H9 (cell line): ENCODE measurements at regions not wholly inside any gene's neighbourhood (a gene's known extent, or its start where the extent isn't known, plus 50 kb on each side); places are given as distances from the start of the nearest gene placed in this dataset.

Experiments used
- DNase-seq: peaks from one replicate; pipeline ENCODE4 v3.0.0-alpha.2; 2017
- H2AFZ ChIP-seq: one replicate; pipeline ENCODE4 v1.6.1; 2013; ENCODE audit warnings: mild to moderate bottlenecking, low read length, control low read depth, moderate library complexity
- H2AK5ac ChIP-seq: 2 replicates; pipeline ENCODE4 v1.6.1; 2013; ENCODE audit warnings: low read length, control low read depth, mixed read lengths; ENCODE audit not compliant: insufficient read length
- H2BK120ac ChIP-seq: one replicate; pipeline ENCODE4 v1.6.1; 2013; ENCODE audit warnings: low read depth, mild to moderate bottlenecking, low read length, control low read depth, inconsistent platforms; ENCODE audit not compliant: poor library complexity, severe bottlenecking
- H2BK12ac ChIP-seq: 2 replicates; pipeline ENCODE4 v1.6.1; 2013; ENCODE audit warnings: low read length, control low read depth, mixed read lengths, low read depth; ENCODE audit not compliant: insufficient read length
- H2BK15ac ChIP-seq: 2 replicates; pipeline ENCODE4 v1.6.1; 2013; ENCODE audit warnings: low read depth, low read length, control low read depth
- H2BK20ac ChIP-seq: one replicate; pipeline ENCODE4 v1.6.1; 2013; ENCODE audit warnings: low read depth, mild to moderate bottlenecking, low read length, control low read depth, inconsistent platforms; ENCODE audit not compliant: poor library complexity, severe bottlenecking
- H2BK5ac ChIP-seq: 2 replicates; pipeline ENCODE4 v1.6.1; 2013; ENCODE audit warnings: low read length, control low read depth, mixed read lengths; ENCODE audit not compliant: insufficient read length
- H3K14ac ChIP-seq: 2 replicates; pipeline ENCODE4 v1.6.1; 2013; ENCODE audit warnings: low read length, control low read depth; ENCODE audit not compliant: insufficient read depth
- H3K18ac ChIP-seq: 2 replicates; pipeline ENCODE4 v1.6.1; 2013; ENCODE audit warnings: low read depth, mild to moderate bottlenecking, mixed read lengths, low read length, control low read depth; ENCODE audit not compliant: insufficient read length
- H3K23ac ChIP-seq: 2 replicates; pipeline ENCODE4 v1.6.1; 2013; ENCODE audit warnings: low read length, control low read depth, mixed read lengths, low read depth; ENCODE audit not compliant: insufficient read length
- H3K23me2 ChIP-seq: 2 replicates; pipeline ENCODE4 v1.6.1; 2013; ENCODE audit warnings: low read depth, mild to moderate bottlenecking, mixed read lengths, low read length, control low read depth; ENCODE audit not compliant: insufficient read length, poor library complexity, severe bottlenecking
- H3K27ac ChIP-seq: 2 replicates; pipeline ENCODE4 v1.5.1; 2013; ENCODE audit warnings: low read length, control low read depth, mixed read lengths, low read depth; ENCODE audit not compliant: insufficient read length
- H3K27me3 ChIP-seq: 2 replicates; pipeline ENCODE4 v1.6.1; 2013; ENCODE audit warnings: low read length, control low read depth, inconsistent platforms; ENCODE audit not compliant: insufficient read depth
- H3K4ac ChIP-seq: 2 replicates; pipeline ENCODE4 v1.6.1; 2013; ENCODE audit warnings: low read depth, mild to moderate bottlenecking, control low read depth, inconsistent platforms, low read length, moderate library complexity
- H3K4me1 ChIP-seq: 2 replicates; pipeline ENCODE4 v1.6.1; 2013; ENCODE audit warnings: low read length, control low read depth, inconsistent platforms; ENCODE audit not compliant: insufficient read depth
- H3K4me2 ChIP-seq: 2 replicates; pipeline ENCODE4 v1.6.1; 2013; ENCODE audit warnings: low read length, control low read depth, mixed read lengths; ENCODE audit not compliant: insufficient read length, insufficient read depth
- H3K56ac ChIP-seq: 2 replicates; pipeline ENCODE4 v1.6.1; 2013; ENCODE audit warnings: low read depth, mild to moderate bottlenecking, mixed read lengths, low read length, control low read depth; ENCODE audit not compliant: insufficient read length
- H3K79me1 ChIP-seq: 2 replicates; pipeline ENCODE4 v1.6.1; 2013; ENCODE audit warnings: low read depth, mild to moderate bottlenecking, moderate library complexity, low read length, control low read depth, inconsistent platforms; ENCODE audit not compliant: insufficient read depth, poor library complexity, severe bottlenecking
- H3K79me2 ChIP-seq: 2 replicates; pipeline ENCODE4 v1.6.1; 2013; ENCODE audit warnings: low read length, control low read depth, inconsistent platforms; ENCODE audit not compliant: insufficient read depth
- H3K9ac ChIP-seq: 2 replicates; pipeline ENCODE4 v1.6.1; 2013; ENCODE audit warnings: low read length, control low read depth, mixed read lengths; ENCODE audit not compliant: insufficient read length; ENCODE audit errors: extremely low read depth
- H3K9me3 ChIP-seq: one replicate; pipeline ENCODE4 v1.6.1; 2013; ENCODE audit warnings: low read depth, low read length, inconsistent platforms; ENCODE audit not compliant: control insufficient read depth
- H3T11ph ChIP-seq: one replicate; pipeline ENCODE4 v1.6.1; 2013; ENCODE audit warnings: mild to moderate bottlenecking, low read length, control low read depth, inconsistent platforms
- H4K20me1 ChIP-seq: one replicate; pipeline ENCODE4 v1.6.1; 2013; ENCODE audit not compliant: control insufficient read depth, insufficient read length, insufficient read depth
- H4K5ac ChIP-seq: 2 replicates; pipeline ENCODE4 v1.6.1; 2013; ENCODE audit warnings: low read depth, mild to moderate bottlenecking, mixed read lengths, low read length, control low read depth; ENCODE audit not compliant: insufficient read length
- H4K8ac ChIP-seq: replicated peaks from 2 replicates; pipeline ENCODE4 v1.6.1; 2013; ENCODE audit warnings: low read length, control low read depth, mixed read lengths, low read depth; ENCODE audit not compliant: insufficient read length
- H4K91ac ChIP-seq: 2 replicates; pipeline ENCODE4 v1.6.1; 2013; ENCODE audit warnings: low read depth, mild to moderate bottlenecking, moderate library complexity, mixed read lengths, low read length, control low read depth; ENCODE audit not compliant: insufficient read length
- H3K27ac Mint-ChIP-seq, 3 experiments: 2 replicates in 2 of 3; 3 replicates in 1 of 3; pipeline ENCODE4 v1.8.0; 2020 to 2021; ENCODE audit warnings: mixed read lengths in 3 of 3, mild to moderate bottlenecking in 1 of 3, moderate library complexity in 1 of 3
- H3K27me3 Mint-ChIP-seq: 2 replicates; pipeline ENCODE4 v1.8.0; 2021; ENCODE audit warnings: low read depth, mild to moderate bottlenecking, moderate library complexity, mixed read lengths
- H3K36me3 Mint-ChIP-seq, 3 experiments: 2 replicates in 2 of 3; 3 replicates in 1 of 3; pipeline ENCODE4 v1.8.0; 2020 to 2021; ENCODE audit warnings: low read depth in 3 of 3, mixed read lengths in 3 of 3; ENCODE audit not compliant: insufficient read depth in 1 of 3
- H3K4me1 Mint-ChIP-seq, 2 experiments: 2 replicates each; pipeline ENCODE4 v1.8.0; 2020; ENCODE audit warnings: mixed read lengths in 2 of 2
- H3K4me3 Mint-ChIP-seq, 2 experiments: 2 replicates in 1 of 2; 3 replicates in 1 of 2; pipeline ENCODE4 v1.8.0; 2020 to 2021; ENCODE audit warnings: mild to moderate bottlenecking in 2 of 2, mixed read lengths in 2 of 2, moderate library complexity in 1 of 2
- H3K9me3 Mint-ChIP-seq, 2 experiments: 2 replicates in 1 of 2; 3 replicates in 1 of 2; pipeline ENCODE4 v1.8.0; 2020; ENCODE audit warnings: mild to moderate bottlenecking in 2 of 2, mixed read lengths in 2 of 2, moderate library complexity in 1 of 2
- CTCF ChIP-seq: fragments of 200-600 bp; sonication (generic); conservative IDR thresholded peaks from 3 replicates; pipeline ENCODE4 v1.8.0; 2021; ENCODE audit warnings: antibody characterized with exemption, mild to moderate bottlenecking
- WGBS: extraction: QIAGEN DNeasy Blood & Tissue Kit; methylation state at CpG from one replicate; pipeline ENCODE4 v1.1.7; 2013; ENCODE audit warnings: missing lambda C conversion rate, low lambda C conversion rate, mixed read lengths; ENCODE audit not compliant: insufficient read length; ENCODE audit errors: extremely low coverage; 5-methylcytosine and 5-hydroxymethylcytosine counted together

GRCh38 chr11:109798521-109798920 is 294.7 kb upstream of the ZC3H12C start:
- Histone ChIP-seq H2BK15ac (no peak overlapping the region), H2BK120ac (no peak overlapping the region), H3K79me2 (no peaks in the 10 kb centered on the region), H3K4me1 (no peaks in the 10 kb centered on the region), H4K5ac (no peak overlapping the region), H3K23ac (no peak overlapping the region), H3K4me2 (no peak overlapping the region), H3K27ac (no peak overlapping the region), H3K9me3 (no peaks in the 10 kb centered on the region), H3K14ac (no peak overlapping the region), H4K91ac (no peak overlapping the region), H3K4ac (no peak overlapping the region), H2BK20ac (no peak overlapping the region), H3K27me3 (no peaks in the 10 kb centered on the region), H4K20me1 (no peaks in the 10 kb centered on the region), H3K9ac (no peak overlapping the region), H2BK5ac (no peak overlapping the region), H3T11ph (no peak overlapping the region), H3K56ac (no peak overlapping the region), H2AK5ac (no peak overlapping the region), H3K18ac (no peak overlapping the region), H3K23me2 (no peaks in the 10 kb centered on the region), H2BK12ac (no peak overlapping the region), H4K8ac (no peak overlapping the region), H3K79me1 (no peaks in the 10 kb centered on the region), H2AFZ (no peak overlapping the region)
- TF ChIP-seq CTCF: no peak
- no peaks in the 10 kb centered on the region for H3K9me3 Mint-ChIP-seq
- no peak overlapping the region for H3K4me3 Mint-ChIP-seq
- no peaks in the 10 kb centered on the region for H3K4me1 Mint-ChIP-seq
- DNase-seq: no peak
- no peaks in the 10 kb centered on the region for H3K36me3 Mint-ChIP-seq
- H3K27ac Mint-ChIP-seq: no peak overlapping the region
- no peaks in the 10 kb centered on the region for H3K27me3 Mint-ChIP-seq
- WGBS: no CpG with 5 or more reads among the region's 1 CpG
